Ovary (tissue), 3 donors: ENCODE measurements at regions not wholly inside any gene's neighbourhood (a gene's known extent, or its start where the extent isn't known, plus 50 kb on each side); places are given as distances from the start of the nearest gene placed in this dataset.

ENCODE experiments used
- CTCF ChIP-seq, 3 donors: fragments of 450-650 bp in 2 of 3; fragments of 200-600 bp in 1 of 3; IDR thresholded peaks; one replicate each; pipeline versions ENCODE4 v1.5.1 to v1.8.0; 2016 to 2022; ENCODE audit warnings: antibody characterized with exemption in 3 of 3, mild to moderate bottlenecking in 1 of 3
- EP300 ChIP-seq: sonication (generic); formaldehyde crosslinking; IDR thresholded peaks from one replicate; pipeline ENCODE4 v1.6.1; 2017; ENCODE audit warnings: antibody characterized with exemption
- POLR2A ChIP-seq: fragments of 450-650 bp; IDR thresholded peaks from one replicate; pipeline ENCODE4 v1.6.1; 2017; ENCODE audit warnings: antibody characterized with exemption, mild to moderate bottlenecking, moderate library complexity
- donor health status: DM: no; HTN: no; CAD: no.

GRCh38 chr2:67510745-67511144 is 113.6 kb downstream of the ETAA1 start:
- TF ChIP-seq CTCF (IDR thresholded peaks at IDR 0.05) (no peak), EP300 (no peak), POLR2A (no peak)
